Tibial nerve (tissue), 4 donors: ENCODE measurements at regions not wholly inside any gene's neighbourhood (a gene's known extent, or its start where the extent isn't known, plus 50 kb on each side); places are given as distances from the start of the nearest gene placed in this dataset.

ENCODE experiments used
- DNase-seq, 2 donors: peaks; one replicate each; pipeline ENCODE4 v3.0.0-alpha.2; 2019; ENCODE audit warnings: low spot score in 2 of 2
- H3K27ac ChIP-seq, 4 donors: fragments of 200-600 bp; sonication (generic) in 3 of 4; one replicate each; pipeline ENCODE4 v1.5.1; 2017 to 2019; ENCODE audit warnings: mild to moderate bottlenecking in 1 of 4
- H3K27me3 ChIP-seq, 2 donors: fragments of 200-600 bp; sonication (generic) in 1 of 2; one replicate each; pipeline versions ENCODE4 v1.5.1 to v1.6.0; 2017 to 2019
- H3K36me3 ChIP-seq, 3 donors: fragments of 200-600 bp; sonication (generic); one replicate each; pipeline ENCODE4 v1.5.1; 2018 to 2019
- H3K4me1 ChIP-seq, 4 donors: fragments of 200-600 bp; sonication (generic) in 3 of 4; one replicate each; pipeline ENCODE4 v1.5.1; 2017 to 2019
- H3K4me3 ChIP-seq, 4 donors: fragments of 200-600 bp; sonication (generic) in 3 of 4; one replicate each; pipeline ENCODE4 v1.5.1; 2017 to 2019; ENCODE audit warnings: mild to moderate bottlenecking in 1 of 4, moderate library complexity in 1 of 4
- H3K9me3 ChIP-seq, 4 donors: fragments of 200-600 bp; sonication (generic) in 3 of 4; one replicate each; pipeline ENCODE4 v1.5.1; 2017 to 2019
- CTCF ChIP-seq, 5 experiments: fragments of 200-600 bp in 3 of 5; fragments of 450-650 bp in 2 of 5; sonication (generic) in 3 of 5; IDR thresholded peaks; one replicate each; pipeline ENCODE4 v1.5.1; 2016 to 2019; ENCODE audit warnings: antibody characterized with exemption in 5 of 5, mild to moderate bottlenecking in 3 of 5, moderate library complexity in 2 of 5
- EP300 ChIP-seq, 2 donors: sonication (generic); formaldehyde crosslinking; IDR thresholded peaks; one replicate each; pipeline ENCODE4 v1.6.1; 2017; ENCODE audit warnings: antibody characterized with exemption in 2 of 2, mild to moderate bottlenecking in 1 of 2
- POLR2A ChIP-seq, 2 donors: fragments of 450-650 bp; IDR thresholded peaks; one replicate each; pipeline ENCODE4 v1.6.1; 2017; ENCODE audit warnings: antibody characterized with exemption in 2 of 2, mild to moderate bottlenecking in 2 of 2, moderate library complexity in 2 of 2
- WGBS, 2 donors: methylation state at CpG; one replicate each; pipeline ENCODE4 v1.1.5; 2018; 5-methylcytosine and 5-hydroxymethylcytosine counted together

- DNase-seq, result no peak
- Histone ChIP-seq H3K4me1 (no peaks in the 10 kb centered on the region), H3K36me3 (no peaks in the 10 kb centered on the region), H3K27ac (no peak overlapping the region), H3K9me3 (no peaks in the 10 kb centered on the region), H3K4me3 (no peak overlapping the region), H3K27me3 (no peaks in the 10 kb centered on the region)
- WGBS, 2 donors, result 61 to 71% methylated on average over 3 of the region's 3 CpGs
- TF ChIP-seq EP300 (IDR thresholded peaks at IDR 0.05), result no peak
- no peak for TF ChIP-seq POLR2A (IDR thresholded peaks at IDR 0.05)
- no peak for TF ChIP-seq CTCF (IDR thresholded peaks at IDR 0.05)
Measured at GRCh38 chr5:60350794-60351193, 349.2 kb downstream of the DEPDC1B start.

GRCh38 chr5:60349891-60350415 is 350.0 kb downstream of the DEPDC1B start:
- Histone ChIP-seq H3K27me3 (no peaks in the 10 kb centered on the region), H3K4me1 (no peaks in the 10 kb centered on the region), H3K36me3 (no peaks in the 10 kb centered on the region), H3K4me3 (no peak overlapping the region), H3K9me3 (no peaks in the 10 kb centered on the region), H3K27ac (no peak overlapping the region)
- WGBS, 2 donors, result 78 to 92% methylated on average over 2 of the region's 2 CpGs
- TF ChIP-seq POLR2A (IDR thresholded peaks at IDR 0.05) (no peak), CTCF (IDR thresholded peaks at IDR 0.05) (no peak), EP300 (IDR thresholded peaks at IDR 0.05) (no peak)
- DNase-seq, result no peak

GRCh38 chr5:60346393-60346792 is 353.6 kb downstream of the DEPDC1B start:
- no peak for DNase-seq
- 79 to 88% methylated on average over 1 of the region's 1 CpG for WGBS, 2 donors
- TF ChIP-seq POLR2A (IDR thresholded peaks at IDR 0.05) (no peak), CTCF (IDR thresholded peaks at IDR 0.05) (no peak), EP300 (IDR thresholded peaks at IDR 0.05) (no peak)

DNA sequence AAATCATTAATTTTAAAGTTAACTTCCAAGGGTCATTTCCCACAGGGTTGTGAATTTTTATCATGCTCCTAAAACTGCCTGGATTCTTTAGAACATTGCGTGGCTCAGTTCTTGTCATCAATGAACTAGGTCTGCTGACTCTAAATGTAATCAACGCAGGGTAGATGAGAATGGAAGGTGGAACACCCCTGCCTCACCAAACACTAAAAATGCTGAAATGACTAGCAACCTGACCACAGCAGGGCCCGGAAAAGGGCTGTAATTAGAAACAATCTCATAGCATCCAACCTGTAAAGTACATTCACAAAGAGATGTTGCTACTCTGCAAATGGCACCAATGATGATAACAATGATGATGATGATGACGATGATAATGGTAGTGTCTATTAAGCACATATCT is 356.9 kb downstream of the DEPDC1B start:
- no peak overlapping the region for H3K27ac ChIP-seq
- TF ChIP-seq EP300 (IDR thresholded peaks at IDR 0.05) (no peak), CTCF (IDR thresholded peaks at IDR 0.05) (no peak), POLR2A (IDR thresholded peaks at IDR 0.05) (no peak)
- no peak for DNase-seq
- H3K36me3 ChIP-seq, result no peaks in the 10 kb centered on the region
- H3K4me3 ChIP-seq, result no peak overlapping the region
- no peaks in the 10 kb centered on the region for H3K9me3 ChIP-seq
- H3K27me3 ChIP-seq, result no peaks in the 10 kb centered on the region
- H3K4me1 ChIP-seq, result peaks cover 0 to 4% (median 1%) of the 10 kb centered on the region in 4 donors
- WGBS, 2 donors, result 89 to 92% methylated on average over 4 of the region's 4 CpGs

More at GRCh38 chr5:60346393-60346792, 353.6 kb downstream of the DEPDC1B start:
- Histone ChIP-seq H3K9me3 (no peaks in the 10 kb centered on the region), H3K27ac (no peak overlapping the region), H3K4me3 (no peak overlapping the region), H3K27me3 (no peaks in the 10 kb centered on the region), H3K36me3 (no peaks in the 10 kb centered on the region), H3K4me1 (no peaks in the 10 kb centered on the region)

DNA sequence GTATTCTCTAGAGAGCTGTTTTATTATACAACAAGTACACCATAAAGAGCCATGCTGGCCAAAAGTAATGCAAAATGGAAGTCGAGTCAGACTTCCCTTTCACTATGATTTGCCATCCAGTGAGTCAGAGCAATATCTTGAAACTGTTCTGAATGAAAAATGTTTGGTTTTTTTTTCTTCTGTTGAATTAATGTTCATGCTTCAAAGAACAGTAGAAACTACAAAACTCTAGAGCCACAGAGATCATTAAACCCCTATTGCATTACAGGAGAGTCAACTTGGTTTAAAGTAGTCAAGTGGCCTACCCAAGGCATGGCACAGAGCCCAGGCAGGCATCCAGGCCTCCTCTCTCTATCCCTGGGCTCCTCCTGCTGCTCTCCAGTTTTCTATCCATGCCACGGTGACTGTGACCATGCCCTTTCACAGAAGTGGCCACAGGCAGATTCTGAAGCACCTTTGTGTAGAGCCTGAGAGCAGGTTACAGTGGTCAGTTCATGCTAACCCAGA is 358.9 kb downstream of the DEPDC1B start:
- TF ChIP-seq EP300 (IDR thresholded peaks at IDR 0.05), result no peak
- TF ChIP-seq CTCF (IDR thresholded peaks at IDR 0.05), result no peak
- TF ChIP-seq POLR2A (IDR thresholded peaks at IDR 0.05), result no peak
- H3K27ac ChIP-seq, result no peak overlapping the region
- DNase-seq, result no peak
- H3K27me3 ChIP-seq, result no peaks in the 10 kb centered on the region
- no peaks in the 10 kb centered on the region for H3K9me3 ChIP-seq
- H3K4me1 ChIP-seq, result peaks cover 0 to 4% (median 1%) of the 10 kb centered on the region in 4 donors
- no peaks in the 10 kb centered on the region for H3K36me3 ChIP-seq
- no peak overlapping the region for H3K4me3 ChIP-seq
- WGBS, 2 donors, result 68 to 81% methylated on average over 2 of the region's 2 CpGs
